HCT116 (cell line): ENCODE measurements at regions not wholly inside any gene's neighbourhood (a gene's known extent, or its start where the extent isn't known, plus 50 kb on each side); places are given as distances from the start of the nearest gene placed in this dataset.

ENCODE experiments used
- CBX3 ChIP-seq: IDR thresholded peaks from 2 replicates; pipeline ENCODE4 v1.6.1; 2012; ENCODE audit warnings: low read depth
- EGR1 ChIP-seq: IDR thresholded peaks from 2 replicates; pipeline ENCODE4 v1.6.1; 2012; ENCODE audit warnings: low read depth
- EZH2 ChIP-seq: fragments of 200-600 bp; sonication (generic); IDR thresholded peaks from 2 replicates; pipeline ENCODE4 v1.6.1; 2017; ENCODE audit warnings: antibody characterized with exemption, mixed run types
- YY1 ChIP-seq: IDR thresholded peaks from 2 replicates; pipeline ENCODE4 v1.6.1; 2011; ENCODE audit warnings: low read length, low read depth, moderate library complexity, mild to moderate bottlenecking; ENCODE audit not compliant: insufficient replicate concordance; ENCODE audit errors: extremely low read depth
- TF ChIP-seq, protein P1 (sequence below), 3 experiments: fragments of 200-600 bp in 1 of 3; sonication (generic) in 1 of 3; IDR thresholded peaks in 2 of 3; conservative IDR thresholded peaks in 1 of 3; 2 replicates each; pipeline ENCODE4 v1.5.1; 2012 to 2017; ENCODE audit warnings: low read depth in 2 of 3, low read length in 2 of 3, antibody characterized with exemption in 1 of 3, borderline replicate concordance in 1 of 3, control low read depth in 1 of 3, mild to moderate bottlenecking in 1 of 3, mixed read lengths in 1 of 3, mixed run types in 1 of 3, moderate library complexity in 1 of 3; ENCODE audit not compliant: insufficient read depth in 1 of 3

DNA sequence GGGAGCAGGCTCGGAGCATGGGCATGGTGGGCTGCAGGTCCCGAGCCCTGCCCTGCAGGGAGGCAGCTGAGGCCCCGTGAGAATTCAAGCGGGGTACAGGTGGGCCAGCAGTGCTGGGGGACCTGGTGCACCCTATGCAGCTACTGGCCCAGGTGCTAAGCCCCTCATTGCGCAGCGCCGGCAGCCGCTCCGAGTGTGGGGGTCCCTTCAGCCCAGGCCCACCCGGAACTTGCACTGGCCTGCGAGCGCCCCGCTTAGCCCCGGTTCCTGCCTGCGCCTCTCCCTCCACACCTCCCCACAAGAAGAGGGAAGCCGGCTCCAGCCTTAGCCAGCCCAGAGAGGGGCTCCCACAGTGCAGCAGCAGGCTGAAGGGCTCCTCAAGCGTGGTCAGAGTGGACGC is 250.7 kb downstream of the CRPPA start:
- no peak for TF ChIP-seq YY1
- no peak for TF ChIP-seq CBX3
- no peak for TF ChIP-seq EZH2
- TF ChIP-seq, protein P1, sequence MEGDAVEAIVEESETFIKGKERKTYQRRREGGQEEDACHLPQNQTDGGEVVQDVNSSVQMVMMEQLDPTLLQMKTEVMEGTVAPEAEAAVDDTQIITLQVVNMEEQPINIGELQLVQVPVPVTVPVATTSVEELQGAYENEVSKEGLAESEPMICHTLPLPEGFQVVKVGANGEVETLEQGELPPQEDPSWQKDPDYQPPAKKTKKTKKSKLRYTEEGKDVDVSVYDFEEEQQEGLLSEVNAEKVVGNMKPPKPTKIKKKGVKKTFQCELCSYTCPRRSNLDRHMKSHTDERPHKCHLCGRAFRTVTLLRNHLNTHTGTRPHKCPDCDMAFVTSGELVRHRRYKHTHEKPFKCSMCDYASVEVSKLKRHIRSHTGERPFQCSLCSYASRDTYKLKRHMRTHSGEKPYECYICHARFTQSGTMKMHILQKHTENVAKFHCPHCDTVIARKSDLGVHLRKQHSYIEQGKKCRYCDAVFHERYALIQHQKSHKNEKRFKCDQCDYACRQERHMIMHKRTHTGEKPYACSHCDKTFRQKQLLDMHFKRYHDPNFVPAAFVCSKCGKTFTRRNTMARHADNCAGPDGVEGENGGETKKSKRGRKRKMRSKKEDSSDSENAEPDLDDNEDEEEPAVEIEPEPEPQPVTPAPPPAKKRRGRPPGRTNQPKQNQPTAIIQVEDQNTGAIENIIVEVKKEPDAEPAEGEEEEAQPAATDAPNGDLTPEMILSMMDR (IDR thresholded peaks at IDR 0.05 in 2 of 3, conservative IDR thresholded peaks at IDR 0.05 in 1 of 3; ENCODE audit: borderline replicate concordance in 1 of 3, insufficient read depth in 1 of 3, low read depth in 2 of 3, low read length in 2 of 3) = no peak
- no peak for TF ChIP-seq EGR1
